C4-2B (cell line): ENCODE measurements at regions not wholly inside any gene's neighbourhood (a gene's known extent, or its start where the extent isn't known, plus 50 kb on each side); places are given as distances from the start of the nearest gene placed in this dataset.

Experiments
- ZFX ChIP-seq: fragments of 450-650 bp; IDR thresholded peaks from 2 replicates; pipeline ENCODE4 v1.6.1; 2017
- TF ChIP-seq, protein P1 (sequence below): fragments of 450-650 bp; conservative IDR thresholded peaks from 2 replicates; pipeline ENCODE4 v1.5.1; 2017; ENCODE audit warnings: mild to moderate bottlenecking

DNA sequence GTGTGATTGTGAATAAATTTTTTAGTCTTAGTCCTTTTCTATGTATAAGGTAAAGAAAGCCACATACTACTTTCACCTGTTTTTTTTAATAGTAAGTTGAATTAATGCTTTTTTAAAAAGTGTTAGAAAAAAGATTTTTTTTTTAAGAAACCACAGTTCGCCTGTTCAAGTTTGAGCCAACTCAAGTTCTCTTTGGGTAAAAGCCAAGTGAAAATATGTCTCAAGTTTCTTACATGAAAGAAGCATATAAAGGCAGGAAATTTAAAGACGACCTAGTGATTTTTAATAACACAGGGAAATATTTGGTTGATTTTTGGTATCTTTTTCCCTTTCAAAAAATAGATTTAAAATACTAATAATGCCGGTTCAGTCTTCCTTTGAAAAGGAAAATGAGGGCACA, 369.9 kb upstream of the NR3C2 start:
- TF ChIP-seq, protein P1, sequence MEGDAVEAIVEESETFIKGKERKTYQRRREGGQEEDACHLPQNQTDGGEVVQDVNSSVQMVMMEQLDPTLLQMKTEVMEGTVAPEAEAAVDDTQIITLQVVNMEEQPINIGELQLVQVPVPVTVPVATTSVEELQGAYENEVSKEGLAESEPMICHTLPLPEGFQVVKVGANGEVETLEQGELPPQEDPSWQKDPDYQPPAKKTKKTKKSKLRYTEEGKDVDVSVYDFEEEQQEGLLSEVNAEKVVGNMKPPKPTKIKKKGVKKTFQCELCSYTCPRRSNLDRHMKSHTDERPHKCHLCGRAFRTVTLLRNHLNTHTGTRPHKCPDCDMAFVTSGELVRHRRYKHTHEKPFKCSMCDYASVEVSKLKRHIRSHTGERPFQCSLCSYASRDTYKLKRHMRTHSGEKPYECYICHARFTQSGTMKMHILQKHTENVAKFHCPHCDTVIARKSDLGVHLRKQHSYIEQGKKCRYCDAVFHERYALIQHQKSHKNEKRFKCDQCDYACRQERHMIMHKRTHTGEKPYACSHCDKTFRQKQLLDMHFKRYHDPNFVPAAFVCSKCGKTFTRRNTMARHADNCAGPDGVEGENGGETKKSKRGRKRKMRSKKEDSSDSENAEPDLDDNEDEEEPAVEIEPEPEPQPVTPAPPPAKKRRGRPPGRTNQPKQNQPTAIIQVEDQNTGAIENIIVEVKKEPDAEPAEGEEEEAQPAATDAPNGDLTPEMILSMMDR: no peak
- TF ChIP-seq ZFX: no peak
